Endothelial cell of hepatic sinusoid (primary cell): ENCODE measurements at regions not wholly inside any gene's neighbourhood (a gene's known extent, or its start where the extent isn't known, plus 50 kb on each side); places are given as distances from the start of the nearest gene placed in this dataset.

Experiments
- in situ Hi-C: cut with HindIII; loops from 2 replicates; pipeline ENCODE4 v1.10.0; 2017; ENCODE audit warnings: low sequenced_read_pairs

- in situ Hi-C loops = no loop called here
Observed at GRCh38 chr4:141575884-141576283, 60.5 kb upstream of the IL15 start.

- in situ Hi-C loops = no loop called here
Observed at GRCh38 chr4:141576585-141577110, 59.7 kb upstream of the IL15 start.

GRCh38 chr4:141578451-141578850 lies 57.9 kb upstream of the IL15 start:
- in situ Hi-C loops = no loop called here

- in situ Hi-C loops = no loop called here
Observed at GRCh38 chr4:141580523-141580922, 55.9 kb upstream of the IL15 start.
